ENCODE measurements at regions not wholly inside any gene's neighbourhood (a gene's known extent, or its start where the extent isn't known, plus 50 kb on each side); places are given as distances from the start of the nearest gene placed in this dataset.

GRCh38 chr3:103047640-103048039, 612.8 kb downstream of the ZPLD1 start:
- H3K27ac ChIP-seq (ENCODE audit: low read length) = no peak overlapping the region
- no peak overlapping the region for H3K4me3 ChIP-seq (ENCODE audit: low read length)
- no peak overlapping the region for H2AFZ ChIP-seq (ENCODE audit: low read length)
- no peaks in the 10 kb centered on the region for H4K20me1 ChIP-seq (ENCODE audit: insufficient read depth, low read length)
- TF ChIP-seq EZH2phosphoT487 (IDR thresholded peaks at IDR 0.05; ENCODE audit: low read length) (no peak), EZH2 (optimal IDR thresholded peaks at IDR 0.05; ENCODE audit: low read depth, low read length) (no peak)
- TF ChIP-seq, protein P1, sequence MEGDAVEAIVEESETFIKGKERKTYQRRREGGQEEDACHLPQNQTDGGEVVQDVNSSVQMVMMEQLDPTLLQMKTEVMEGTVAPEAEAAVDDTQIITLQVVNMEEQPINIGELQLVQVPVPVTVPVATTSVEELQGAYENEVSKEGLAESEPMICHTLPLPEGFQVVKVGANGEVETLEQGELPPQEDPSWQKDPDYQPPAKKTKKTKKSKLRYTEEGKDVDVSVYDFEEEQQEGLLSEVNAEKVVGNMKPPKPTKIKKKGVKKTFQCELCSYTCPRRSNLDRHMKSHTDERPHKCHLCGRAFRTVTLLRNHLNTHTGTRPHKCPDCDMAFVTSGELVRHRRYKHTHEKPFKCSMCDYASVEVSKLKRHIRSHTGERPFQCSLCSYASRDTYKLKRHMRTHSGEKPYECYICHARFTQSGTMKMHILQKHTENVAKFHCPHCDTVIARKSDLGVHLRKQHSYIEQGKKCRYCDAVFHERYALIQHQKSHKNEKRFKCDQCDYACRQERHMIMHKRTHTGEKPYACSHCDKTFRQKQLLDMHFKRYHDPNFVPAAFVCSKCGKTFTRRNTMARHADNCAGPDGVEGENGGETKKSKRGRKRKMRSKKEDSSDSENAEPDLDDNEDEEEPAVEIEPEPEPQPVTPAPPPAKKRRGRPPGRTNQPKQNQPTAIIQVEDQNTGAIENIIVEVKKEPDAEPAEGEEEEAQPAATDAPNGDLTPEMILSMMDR (IDR thresholded peaks at IDR 0.05; ENCODE audit: low read length) = no peak
- H3K4me2 ChIP-seq (ENCODE audit: low read depth, low read length) = no peak overlapping the region
- no peaks in the 10 kb centered on the region for H3F3A ChIP-seq (ENCODE audit: insufficient read depth, low read length)
- H3K9me3 ChIP-seq (replicated peaks; ENCODE audit: insufficient read depth, low read length) = no peaks in the 10 kb centered on the region
- H3K36me3 ChIP-seq (replicated peaks; ENCODE audit: insufficient read depth, low read length) = no peaks in the 10 kb centered on the region
- no peaks in the 10 kb centered on the region for H3K9me2 ChIP-seq (replicated peaks; ENCODE audit: insufficient read depth, low read length)
- no peaks in the 10 kb centered on the region for H3K27me3 ChIP-seq (replicated peaks; ENCODE audit: insufficient read depth, low read length)
- no peaks in the 10 kb centered on the region for H3K79me2 ChIP-seq (ENCODE audit: low read length)
- H3K9ac ChIP-seq (ENCODE audit: low read length) = no peak overlapping the region
- no peak for DNase-seq
- H3K4me1 ChIP-seq (ENCODE audit: low read length) = 0 out of 2 replicates have a peak, but pooled peaks cover 2% of the 10 kb centered on the region

GRCh38 chr3:103048068-103048722, 613.4 kb downstream of the ZPLD1 start:
- Histone ChIP-seq H3K4me2 (ENCODE audit: low read depth, low read length) (no peak overlapping the region), H2AFZ (ENCODE audit: low read length) (no peak overlapping the region), H3K27ac (ENCODE audit: low read length) (no peak overlapping the region), H3K4me3 (ENCODE audit: low read length) (no peak overlapping the region), H3K36me3 (replicated peaks; ENCODE audit: insufficient read depth, low read length) (no peaks in the 10 kb centered on the region), H3K27me3 (replicated peaks; ENCODE audit: insufficient read depth, low read length) (no peaks in the 10 kb centered on the region), H3K9me3 (replicated peaks; ENCODE audit: insufficient read depth, low read length) (no peaks in the 10 kb centered on the region), H3K9ac (ENCODE audit: low read length) (no peak overlapping the region), H3K4me1 (ENCODE audit: low read length) (0 out of 2 replicates have a peak, but pooled peaks cover 2% of the 10 kb centered on the region), H3K9me2 (replicated peaks; ENCODE audit: insufficient read depth, low read length) (no peaks in the 10 kb centered on the region), H3F3A (ENCODE audit: insufficient read depth, low read length) (no peaks in the 10 kb centered on the region), H3K79me2 (ENCODE audit: low read length) (no peaks in the 10 kb centered on the region), H4K20me1 (ENCODE audit: insufficient read depth, low read length) (no peaks in the 10 kb centered on the region)
- peak; percentile 58 for DNase-seq
- no peak for TF ChIP-seq EZH2 (optimal IDR thresholded peaks at IDR 0.05; ENCODE audit: low read depth, low read length)
- TF ChIP-seq, protein P1 (IDR thresholded peaks at IDR 0.05; ENCODE audit: low read length) = no peak
- no peak for TF ChIP-seq EZH2phosphoT487 (IDR thresholded peaks at IDR 0.05; ENCODE audit: low read length)

DNA sequence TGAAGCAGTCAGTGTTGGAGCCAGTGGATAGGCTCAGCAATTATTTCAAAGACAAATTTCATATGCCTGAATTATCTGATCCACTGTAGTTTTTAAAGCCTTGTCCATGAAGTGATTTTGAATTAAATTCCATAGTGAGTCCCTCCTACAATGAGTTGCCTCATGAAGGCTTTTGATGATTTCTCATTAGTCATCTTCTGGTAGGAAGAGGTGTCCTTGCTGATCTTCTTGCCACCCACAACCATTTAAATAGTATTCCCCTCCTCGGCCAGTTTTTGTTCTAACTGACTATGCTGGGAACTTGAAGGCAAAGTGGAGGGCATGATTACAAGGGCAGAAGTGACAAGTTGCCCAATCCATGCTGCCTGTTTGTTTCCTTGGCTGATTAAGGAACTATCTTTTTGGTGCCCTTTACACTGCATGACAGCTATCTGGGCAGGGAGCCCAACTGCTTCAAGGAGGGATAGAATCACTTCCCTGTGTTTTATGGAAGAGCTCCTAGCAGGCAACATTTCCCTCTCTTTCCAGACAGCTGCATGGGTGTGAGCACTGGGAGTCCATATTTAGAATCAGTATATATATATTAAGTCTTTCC, 617.5 kb downstream of the ZPLD1 start:
- H3K9ac ChIP-seq (ENCODE audit: low read length) = no peak overlapping the region
- no peak for DNase-seq
- H2AFZ ChIP-seq (ENCODE audit: low read length) = no peak overlapping the region
- no peaks in the 10 kb centered on the region for H3K79me2 ChIP-seq (ENCODE audit: low read length)
- H3K9me3 ChIP-seq (replicated peaks; ENCODE audit: insufficient read depth, low read length) = no peaks in the 10 kb centered on the region
- H3K4me3 ChIP-seq (ENCODE audit: low read length) = no peak overlapping the region
- H4K20me1 ChIP-seq (ENCODE audit: insufficient read depth, low read length) = no peaks in the 10 kb centered on the region
- H3F3A ChIP-seq (ENCODE audit: insufficient read depth, low read length) = no peaks in the 10 kb centered on the region
- no peaks in the 10 kb centered on the region for H3K9me2 ChIP-seq (replicated peaks; ENCODE audit: insufficient read depth, low read length)
- H3K4me2 ChIP-seq (ENCODE audit: low read depth, low read length) = no peak overlapping the region
- H3K27me3 ChIP-seq (replicated peaks; ENCODE audit: insufficient read depth, low read length) = no peaks in the 10 kb centered on the region
- H3K36me3 ChIP-seq (replicated peaks; ENCODE audit: insufficient read depth, low read length) = no peaks in the 10 kb centered on the region
- 0 out of 2 replicates have a peak, but pooled peaks cover 2% of the 10 kb centered on the region for H3K4me1 ChIP-seq (ENCODE audit: low read length)
- H3K27ac ChIP-seq (ENCODE audit: low read length) = no peak overlapping the region
- TF ChIP-seq EZH2 (optimal IDR thresholded peaks at IDR 0.05; ENCODE audit: low read depth, low read length) (no peak), EZH2phosphoT487 (IDR thresholded peaks at IDR 0.05; ENCODE audit: low read length) (no peak)
- TF ChIP-seq, protein P1 (IDR thresholded peaks at IDR 0.05; ENCODE audit: low read length) = no peak

All from MM.1S (cell line).